ENCODE measurements at regions not wholly inside any gene's neighbourhood (a gene's known extent, or its start where the extent isn't known, plus 50 kb on each side); places are given as distances from the start of the nearest gene placed in this dataset.
"Not testable (repeated sequence)": the region's sequence is repeated elsewhere in the genome, so short reads cannot be mapped to it uniquely, and the experiment has no call there.

DNA sequence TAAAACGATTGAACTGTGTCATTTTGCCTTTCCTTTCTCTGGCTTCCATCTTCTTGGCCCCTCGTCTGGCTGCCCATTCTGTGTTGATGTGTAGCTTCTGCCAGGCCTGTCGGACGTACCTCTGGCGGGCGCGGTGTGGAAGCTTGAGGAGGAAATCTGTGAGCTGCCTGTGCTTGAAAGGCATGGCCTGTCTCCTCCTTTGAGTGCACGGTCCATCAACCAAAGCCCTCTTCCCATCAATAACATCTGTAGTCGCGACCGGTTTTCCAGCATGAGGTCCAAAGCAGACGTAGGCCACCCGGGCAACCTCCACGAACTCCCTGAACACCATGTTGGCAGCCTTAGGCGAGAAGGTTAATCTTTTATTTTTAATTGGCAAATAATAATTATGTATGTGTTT is 202.7 kb downstream of the CRLF2 start:
- no peak for DNase-seq

DNA sequence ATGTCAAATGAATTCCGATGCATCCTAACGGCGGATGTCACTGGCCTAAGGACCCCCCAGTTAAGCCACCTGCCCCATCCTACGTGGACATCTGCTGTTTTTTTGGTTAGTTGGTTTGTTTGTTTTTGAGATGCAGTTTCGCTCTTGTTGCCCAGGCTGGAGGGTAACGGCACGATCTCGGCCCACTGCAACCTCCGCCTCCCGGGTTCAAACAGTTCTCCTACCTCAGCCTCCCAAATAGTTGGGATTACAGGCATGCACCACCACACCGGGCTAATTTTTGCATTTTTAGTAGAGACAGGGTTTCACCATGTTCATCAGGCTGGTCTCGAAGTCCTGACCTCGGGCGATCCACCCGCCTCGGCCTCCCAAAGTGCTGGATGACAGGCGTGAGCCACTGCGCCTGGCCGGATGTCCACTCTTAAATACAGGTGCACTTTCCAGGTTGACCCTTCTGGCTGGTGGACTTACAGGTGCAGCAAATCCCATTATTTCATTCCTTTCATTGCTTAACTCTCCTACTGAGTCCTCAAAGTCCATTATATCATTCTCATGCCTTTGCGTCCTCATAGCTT is 206.2 kb downstream of the CRLF2 start:
- DNase-seq, result no peak

DNA sequence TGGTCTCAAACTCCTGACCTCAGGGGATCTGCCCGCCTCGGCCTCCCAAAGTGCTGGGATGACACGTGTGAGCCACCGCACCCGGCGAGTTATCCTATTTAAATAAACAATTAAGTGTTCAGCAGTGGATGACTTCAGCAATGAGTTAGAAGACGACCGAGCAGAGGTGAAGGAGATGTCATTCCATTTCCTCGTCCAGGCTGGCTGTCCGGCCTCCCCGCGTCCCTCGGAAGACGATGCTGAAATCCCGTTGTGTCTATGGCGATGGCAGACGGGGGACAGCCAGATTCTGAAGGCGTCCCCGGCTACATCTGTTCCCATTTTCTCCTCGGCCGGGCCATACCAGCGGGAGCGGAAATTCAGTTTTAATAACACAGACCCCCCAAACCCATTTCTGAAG is 209.8 kb downstream of the CRLF2 start:
- DNase-seq, result no peak

DNA sequence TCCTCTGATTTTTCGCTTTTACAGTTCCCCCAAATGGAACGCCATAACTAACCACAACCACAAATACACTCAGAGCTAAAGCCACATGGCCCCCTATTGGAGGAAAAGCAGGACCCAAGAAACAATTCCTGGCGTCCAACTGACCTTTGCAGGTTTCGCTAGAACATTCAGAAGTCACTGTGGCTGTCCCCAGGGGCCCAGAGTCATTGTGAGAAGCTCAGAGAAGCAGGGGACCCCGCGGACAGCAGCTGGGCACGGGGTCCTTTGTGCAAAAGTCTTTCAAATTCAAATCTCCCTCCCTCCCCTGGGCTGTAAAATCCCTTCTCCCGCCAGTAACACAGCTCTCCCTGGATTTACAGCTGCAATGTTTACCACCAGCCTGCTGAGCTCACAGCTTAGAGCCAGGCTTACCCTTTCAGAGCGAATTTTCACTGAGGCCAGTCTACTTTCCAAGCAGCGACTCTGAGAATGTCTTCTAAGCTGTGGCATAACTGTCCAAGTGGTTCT is 214.8 kb downstream of the CRLF2 start:
- no peak for DNase-seq

DNA sequence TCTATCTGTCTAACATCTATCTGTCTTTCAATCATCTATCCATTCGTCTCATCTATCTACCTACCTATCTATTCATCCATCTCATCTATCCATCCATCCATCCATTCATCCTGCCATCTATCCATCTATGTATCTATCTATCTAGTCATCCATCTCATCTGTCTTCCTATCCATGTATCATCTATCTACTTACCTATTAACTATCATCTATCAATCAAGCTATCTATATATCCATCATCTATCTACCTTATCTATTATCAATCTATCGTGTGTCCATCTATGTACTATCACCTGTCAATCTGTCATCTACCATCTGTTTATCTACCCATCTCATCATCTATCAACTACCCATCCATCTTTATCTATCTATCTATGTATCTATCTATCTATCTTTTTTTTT is 217.7 kb downstream of the CRLF2 start:
- DNase-seq, result no peak

DNA sequence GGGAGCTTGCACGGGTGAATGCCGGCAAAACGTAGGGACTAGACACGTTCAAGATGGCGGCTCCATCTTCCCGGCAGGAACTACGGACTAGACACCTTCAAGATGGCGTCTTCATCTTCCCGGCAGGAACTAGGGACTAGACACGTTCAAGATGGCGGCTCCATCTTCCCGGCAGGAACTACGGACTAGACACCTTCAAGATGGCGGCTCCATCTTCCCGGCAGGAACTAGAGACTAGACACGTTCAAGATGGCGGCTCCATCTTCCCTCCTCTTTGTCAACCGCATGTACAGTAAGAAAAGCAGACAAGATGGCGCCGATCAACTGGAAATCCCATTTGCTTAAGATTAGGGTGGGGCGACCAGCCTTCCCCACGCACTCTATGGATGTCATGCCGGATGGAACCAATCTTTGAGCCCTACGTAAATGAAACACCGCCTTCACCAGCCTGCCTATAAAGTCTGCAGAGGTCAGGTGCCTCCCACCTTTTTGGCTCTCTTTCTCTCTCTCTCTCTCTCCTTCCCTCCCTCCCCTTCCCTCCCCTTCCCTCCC is 222.4 kb downstream of the CRLF2 start:
- no peak for DNase-seq

DNA sequence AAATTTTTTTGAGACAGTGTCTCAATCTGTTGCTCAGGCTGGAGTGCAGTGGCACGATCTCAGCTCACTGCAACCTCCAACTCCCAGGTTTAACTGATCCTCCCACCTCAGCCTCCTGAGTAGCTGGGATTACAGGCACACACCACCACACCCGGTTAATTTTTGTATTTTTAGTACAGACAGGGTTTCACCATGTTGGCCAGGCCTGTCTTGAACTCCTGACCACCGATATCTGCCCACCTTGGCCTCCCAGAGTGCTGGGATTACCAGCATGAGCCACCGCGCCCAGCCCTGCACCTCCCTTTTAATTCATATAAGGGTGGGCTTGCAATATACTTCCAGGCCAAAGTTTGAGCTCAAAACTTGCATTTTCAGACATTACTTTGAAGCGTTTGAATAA is 223.9 kb downstream of the CRLF2 start:
- not testable (repeated sequence) for DNase-seq

DNA sequence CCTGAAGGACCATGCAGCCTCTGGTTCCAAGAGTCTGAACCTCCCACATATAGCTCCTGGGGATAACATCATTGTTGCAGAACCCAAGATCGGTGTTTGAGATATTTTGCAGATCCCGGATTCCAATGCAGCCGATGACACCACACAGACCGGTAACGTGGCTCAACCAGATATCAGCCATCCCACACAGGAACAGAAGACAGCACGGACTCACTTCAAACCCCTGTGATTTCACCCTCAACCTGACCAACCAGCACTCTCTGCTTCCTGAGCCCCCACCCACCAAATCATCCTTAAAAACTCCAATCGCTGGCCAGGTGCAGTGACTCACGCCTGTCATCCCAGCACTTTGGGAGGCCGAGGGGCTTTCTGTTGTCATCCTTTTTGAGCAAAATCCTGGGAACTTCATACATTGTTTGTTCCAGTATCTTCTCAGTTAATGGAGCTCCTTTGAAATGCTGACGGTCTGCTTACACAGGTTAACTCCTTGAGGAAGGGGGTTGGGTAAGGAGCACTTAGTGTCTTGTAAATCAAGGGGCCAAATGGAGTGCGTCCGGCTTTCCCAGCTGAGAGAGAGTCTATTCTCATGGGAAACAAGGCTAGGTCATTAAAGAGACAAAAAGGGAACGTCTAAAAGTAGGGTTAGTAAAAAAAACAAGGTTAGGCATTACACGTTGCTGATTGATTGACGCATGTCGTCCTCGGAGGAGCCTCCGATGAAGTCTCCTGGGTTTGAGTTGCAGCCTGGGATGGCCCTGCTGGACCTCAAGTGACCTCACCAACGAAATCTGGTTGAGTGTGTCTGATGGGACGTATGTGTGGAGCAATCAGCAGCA is 230.4 kb downstream of the CRLF2 start:
- no peak for DNase-seq

DNA sequence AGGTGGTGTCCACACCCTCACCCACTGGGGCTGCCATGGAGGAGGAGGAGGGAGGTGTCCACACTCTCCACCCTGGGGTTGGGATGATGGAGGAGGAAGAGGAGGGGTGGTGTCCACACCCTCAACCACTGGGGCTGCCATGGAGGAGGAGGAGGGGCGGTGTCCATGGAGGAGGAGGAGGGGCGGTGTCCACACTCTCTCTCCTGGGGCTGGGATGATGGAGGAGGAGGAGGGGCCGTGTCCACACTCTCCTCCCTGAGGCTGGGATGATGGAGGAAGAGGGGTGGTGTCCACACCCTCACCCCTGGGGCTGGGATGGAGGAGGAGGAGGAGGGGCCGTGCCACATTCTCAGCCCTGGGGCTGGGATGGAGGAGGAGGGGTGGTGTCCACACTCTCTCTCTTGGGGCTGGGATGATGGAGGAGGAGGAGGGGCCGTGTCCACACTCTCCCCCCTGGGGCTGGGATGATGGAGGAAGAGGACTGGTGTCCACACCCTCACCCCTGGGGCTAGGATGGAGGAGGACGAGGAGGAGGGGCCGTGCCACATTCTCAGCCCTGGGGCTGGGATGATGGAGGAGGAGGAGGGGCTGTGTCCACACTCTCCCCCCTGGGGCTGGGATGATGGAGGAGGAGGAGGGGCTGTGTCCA is 231.7 kb downstream of the CRLF2 start:
- no peak for DNase-seq

DNA sequence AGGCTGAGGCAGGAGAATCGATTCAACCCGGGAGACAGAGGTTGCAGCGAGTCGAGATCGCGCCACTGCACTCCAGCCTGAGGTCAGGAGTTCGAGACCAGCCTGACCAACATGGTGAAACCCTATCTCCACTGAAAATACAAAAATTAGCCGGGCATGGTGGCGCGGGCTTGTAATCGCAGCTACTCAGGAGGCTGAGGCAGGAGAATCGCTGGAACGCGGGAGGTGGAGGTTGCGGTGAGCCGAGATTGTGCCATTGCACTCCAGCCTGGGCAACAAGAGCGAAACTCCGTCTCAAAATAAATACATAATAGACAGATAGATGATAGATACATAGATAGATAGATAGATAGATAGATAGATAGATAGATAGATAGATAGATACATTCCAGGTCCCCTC is 233.3 kb downstream of the CRLF2 start:
- not testable (repeated sequence) for DNase-seq

DNA sequence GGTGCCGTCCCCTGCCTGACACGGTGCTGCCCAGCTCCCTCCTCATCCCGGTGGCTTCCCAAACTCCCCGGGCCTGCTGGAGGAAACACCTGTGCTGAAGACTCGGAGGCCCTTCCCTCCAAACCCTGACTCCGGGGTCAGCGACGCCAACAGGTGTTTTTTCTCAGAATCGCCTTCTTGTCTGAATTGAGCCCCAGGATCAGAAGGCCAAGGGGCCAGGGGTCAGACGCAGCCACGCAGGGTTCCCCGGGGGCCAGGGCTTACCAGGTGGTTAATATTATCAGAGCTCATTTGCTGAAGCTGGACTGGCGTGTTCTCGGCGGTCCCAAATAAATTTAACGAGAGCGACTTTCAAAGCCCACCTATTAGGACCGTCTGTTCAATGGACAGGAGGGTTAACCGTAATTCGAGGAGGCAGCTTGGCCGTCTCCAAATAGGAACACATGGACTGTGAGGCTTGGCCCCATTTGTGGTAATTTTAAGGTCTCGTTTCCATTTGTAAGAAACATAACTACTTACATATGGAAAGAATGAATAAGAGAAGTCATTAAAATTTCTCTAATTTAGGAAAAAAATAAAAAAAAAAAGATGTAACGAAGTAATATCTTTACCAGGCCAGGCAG is 239.3 kb downstream of the CRLF2 start:
- no peak for DNase-seq

DNA sequence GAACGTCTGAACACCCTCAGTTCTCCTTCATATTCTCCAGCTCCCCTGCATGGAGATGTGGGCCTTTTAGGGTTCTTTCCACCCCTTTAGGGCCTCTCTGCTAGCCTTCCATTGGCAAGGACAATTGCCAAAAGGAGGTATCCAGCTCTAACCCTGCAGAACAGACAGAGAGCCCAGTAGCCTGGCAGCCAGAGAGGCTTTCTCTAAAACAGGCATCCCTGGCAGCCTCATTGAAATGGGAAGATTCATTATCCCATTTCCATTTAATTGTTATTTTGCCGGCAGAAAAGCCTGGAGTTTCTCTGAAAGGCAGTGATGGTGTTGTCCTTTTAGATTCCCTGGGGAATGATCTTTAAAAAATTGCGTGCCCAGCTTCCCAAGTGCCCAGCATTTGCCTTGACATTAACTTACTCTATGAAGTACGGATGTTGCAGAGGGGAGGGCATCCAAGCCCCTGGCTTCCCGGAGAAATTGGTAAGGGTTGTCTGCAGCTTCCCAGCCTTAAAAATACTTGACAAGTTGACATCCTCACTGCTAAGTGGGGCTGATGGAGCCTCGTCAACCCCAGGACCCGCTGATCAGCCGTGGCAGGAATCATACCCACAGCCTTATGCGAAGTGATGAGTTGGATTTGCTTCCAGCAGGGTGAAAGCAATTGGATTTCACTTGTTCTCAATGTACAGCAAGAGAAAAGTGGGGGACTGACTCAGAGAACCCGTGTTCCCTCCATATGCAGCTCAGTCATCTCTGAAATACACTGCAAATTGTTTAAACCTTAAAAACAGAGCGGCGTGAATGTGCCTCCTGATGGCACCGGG is 244.1 kb downstream of the CRLF2 start:
- no peak for DNase-seq

DNA sequence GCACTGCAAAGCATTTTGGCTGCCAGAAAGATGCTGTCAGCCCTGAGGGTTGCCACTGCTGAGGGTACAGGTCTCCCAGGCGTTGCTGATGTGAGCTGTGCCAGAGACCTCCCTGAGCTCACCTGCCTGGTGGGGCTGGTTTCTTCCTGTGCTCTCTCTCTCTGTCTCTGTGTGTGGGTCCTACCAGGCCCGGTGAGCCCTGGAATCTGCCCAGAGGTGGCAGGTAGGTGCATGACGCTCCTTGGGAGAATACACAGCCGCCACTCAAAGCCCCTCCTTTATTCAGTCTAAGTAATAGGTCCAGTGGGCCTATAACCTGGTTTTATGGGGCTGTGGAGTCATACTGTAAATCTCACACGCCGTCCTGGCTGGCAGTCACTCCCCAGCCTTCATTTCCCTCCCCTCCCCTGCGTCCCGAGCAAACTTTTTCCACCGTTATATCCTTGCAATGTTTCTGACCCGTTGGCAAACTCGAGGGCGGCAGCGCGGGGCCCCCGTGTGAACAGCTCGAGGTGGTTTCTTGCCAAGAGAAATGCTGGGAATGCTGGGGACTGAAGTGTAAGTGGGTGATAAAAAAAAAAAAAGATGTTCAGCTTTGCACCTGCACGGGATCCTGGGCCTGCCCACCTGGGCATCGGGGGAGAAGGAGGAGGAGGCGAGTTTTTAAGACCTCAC is 245.9 kb downstream of the CRLF2 start:
- no peak for DNase-seq

DNA sequence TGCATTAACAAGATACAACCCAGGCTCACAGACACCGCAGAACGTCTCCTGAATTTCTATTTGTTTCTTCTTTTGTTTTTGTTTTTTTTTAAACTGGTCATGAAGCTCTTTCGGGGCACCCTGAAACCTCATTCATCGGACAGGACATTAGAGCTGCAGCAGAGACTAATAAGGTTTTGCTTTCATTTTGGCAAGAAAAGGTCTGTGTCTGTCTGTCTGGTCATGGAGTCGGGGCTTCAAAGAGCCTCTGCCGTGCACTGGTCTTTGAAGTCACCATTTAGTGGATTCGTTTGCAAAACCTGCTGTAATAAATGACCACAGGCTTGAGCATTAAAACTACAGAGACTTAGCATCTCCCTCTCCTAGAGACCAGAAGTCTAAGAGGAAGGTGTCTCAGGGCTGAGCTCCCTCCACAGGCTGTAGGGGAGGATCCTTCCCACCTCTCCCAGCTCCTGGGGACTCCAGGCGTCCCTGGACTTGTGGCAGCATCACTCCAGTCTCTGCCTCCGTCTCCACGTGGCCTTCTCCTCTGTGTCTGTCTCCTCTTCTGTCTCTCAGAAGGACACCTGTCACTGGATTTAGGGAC is 247.5 kb downstream of the CRLF2 start:
- no peak for DNase-seq

DNA sequence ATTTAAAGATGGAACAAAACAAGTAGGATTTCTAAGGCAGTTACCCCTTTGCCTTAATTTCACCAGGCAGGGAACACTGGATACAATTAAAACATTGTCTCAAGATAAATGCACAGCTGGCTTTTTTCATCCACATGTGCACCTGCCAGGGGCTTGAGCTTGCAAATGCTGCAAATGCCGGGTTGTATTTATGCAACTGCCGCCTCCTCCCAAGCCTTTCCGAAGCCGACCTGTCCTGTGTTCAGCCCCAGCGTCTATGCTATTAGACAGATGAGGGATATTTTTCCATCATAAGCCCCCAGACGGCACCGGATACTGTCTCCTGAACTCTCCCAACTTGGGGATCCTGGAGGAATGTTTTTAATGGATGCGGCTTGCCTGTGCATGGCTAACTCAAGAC is 251.6 kb downstream of the CRLF2 start:
- no peak for DNase-seq

DNA sequence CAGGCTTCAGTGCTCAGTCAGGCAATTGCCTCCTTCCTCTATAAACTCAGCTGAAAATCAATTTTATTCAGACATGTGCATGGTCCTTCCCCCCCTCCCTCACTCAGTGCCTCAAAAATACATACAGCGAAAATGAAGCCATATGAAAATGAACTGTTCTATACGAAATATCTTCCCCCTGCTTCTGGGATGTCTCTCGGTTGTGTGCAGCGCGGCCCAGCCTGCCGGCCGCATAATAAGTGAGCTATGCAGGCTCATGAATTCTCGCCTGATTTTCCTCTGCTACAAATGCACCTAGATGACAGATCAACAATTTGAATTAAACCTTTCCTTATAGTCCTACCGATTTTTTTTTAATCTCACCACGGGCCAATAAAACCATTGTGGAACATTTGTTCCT is 252.9 kb downstream of the CRLF2 start:
- no peak for DNase-seq

DNA sequence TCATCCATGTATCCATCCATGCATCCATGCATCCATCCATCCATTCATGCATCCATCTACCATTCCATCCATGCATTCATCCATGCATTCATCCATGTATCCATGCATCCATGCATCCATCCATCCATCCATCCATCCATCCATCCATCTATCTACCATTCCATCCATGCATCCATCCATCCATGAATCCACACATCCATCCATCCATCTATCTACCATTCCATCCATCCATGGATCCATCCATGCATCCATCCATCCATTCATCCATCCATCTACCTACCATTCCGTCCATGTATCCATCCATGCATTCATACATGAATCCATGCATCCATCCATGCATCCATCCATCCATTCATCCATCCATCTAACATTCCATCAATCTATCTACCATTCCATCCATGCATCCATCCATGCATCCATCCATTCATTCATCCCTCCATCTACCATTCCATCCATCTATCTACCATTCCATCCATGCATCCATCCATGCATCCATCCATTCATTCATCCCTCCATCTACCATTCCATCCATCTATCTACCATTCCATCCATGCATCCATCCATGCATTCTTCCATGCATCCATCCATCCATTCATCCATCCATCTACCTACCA is 257.2 kb downstream of the CRLF2 start:
- DNase-seq, result not testable (repeated sequence)

DNA sequence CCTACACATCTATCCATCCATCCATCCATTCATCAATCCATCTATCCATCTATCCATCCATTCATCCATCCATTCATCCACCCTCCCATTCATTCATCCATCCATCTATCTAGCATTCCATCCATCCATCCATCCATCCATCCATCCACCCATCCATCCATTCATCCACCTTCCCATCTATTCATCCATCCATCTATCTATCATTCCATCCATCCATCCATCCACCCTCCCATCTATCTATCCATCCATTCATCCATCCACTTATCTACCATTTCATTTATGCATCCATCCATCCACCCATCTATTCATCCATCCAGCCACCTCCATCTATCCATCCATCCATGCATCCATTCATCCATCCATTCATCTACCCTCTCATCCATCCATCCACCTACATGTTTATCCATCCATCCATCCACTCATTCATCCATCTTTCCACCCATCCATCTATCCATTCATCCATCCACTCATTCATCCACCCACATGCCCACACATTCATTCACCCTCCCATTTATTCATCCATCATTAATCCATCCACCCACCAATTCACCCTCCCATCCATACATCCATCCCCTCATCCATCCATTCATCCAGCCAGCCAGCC is 258.5 kb downstream of the CRLF2 start:
- DNase-seq, result no peak

DNA sequence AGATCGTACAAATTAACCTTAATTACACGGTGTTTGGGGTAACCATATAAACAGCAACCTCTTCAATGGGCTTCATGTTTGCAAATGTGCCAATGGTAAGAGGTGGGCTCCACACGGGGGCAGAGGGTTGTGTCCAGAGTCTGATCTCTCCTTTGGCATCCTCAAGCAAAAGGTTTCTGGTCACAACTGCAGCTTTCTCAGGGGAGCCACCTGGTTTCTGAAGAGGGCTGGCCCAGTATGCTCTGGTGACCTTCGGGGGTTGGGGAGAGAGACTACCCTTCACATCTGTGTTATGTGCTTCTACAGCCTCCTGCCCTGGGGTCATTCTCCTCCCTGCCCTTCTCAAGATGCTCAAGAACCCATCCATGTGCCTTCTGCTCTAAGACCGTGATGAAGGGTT is 259.6 kb downstream of the CRLF2 start:
- no peak for DNase-seq

DNA sequence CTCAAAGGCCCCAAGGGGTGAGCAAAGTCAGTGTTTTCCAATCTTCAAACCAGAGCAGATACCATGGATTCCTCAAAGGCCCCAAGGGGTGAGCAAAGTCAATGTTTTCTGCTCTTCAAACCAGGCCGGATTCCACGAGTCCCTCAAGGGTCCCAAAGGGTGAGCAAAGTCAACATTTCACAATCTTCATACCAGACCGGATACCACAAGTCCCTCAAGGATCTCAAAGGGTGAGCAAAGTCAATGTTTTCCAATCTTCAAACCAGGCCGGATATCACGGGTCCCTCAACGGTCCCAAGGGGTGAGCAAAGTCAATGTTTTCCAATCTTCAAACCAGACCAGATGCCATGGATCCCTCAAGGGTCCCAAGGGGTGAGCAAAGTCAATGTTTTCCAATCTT is 265.2 kb downstream of the CRLF2 start:
- DNase-seq, result not testable (repeated sequence)

DNA sequence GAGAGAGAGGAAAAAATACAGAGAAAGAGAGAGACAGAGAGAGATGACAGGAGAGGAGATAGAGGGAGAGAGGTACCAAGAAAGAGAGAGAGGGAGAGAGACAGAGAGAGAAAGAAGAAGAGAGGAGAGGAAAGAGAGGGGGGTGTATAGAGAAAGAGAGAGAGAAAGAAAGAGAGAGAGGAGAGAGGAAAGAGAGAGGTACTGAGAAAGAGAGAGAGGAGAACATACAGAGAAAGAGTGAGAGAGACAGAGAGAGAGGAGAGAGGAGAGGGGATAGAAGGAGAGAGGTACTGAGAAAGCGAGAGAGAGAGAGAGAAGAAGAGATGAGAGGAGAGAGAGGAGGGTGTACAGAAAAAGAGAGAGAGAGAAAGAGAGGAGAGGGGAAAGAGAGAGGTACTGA is 269.4 kb downstream of the CRLF2 start:
- no peak for DNase-seq

Measured in SIG-M5 (cell line).